ENCODE measurements at regions not wholly inside any gene's neighbourhood (a gene's known extent, or its start where the extent isn't known, plus 50 kb on each side); places are given as distances from the start of the nearest gene placed in this dataset.

DNA sequence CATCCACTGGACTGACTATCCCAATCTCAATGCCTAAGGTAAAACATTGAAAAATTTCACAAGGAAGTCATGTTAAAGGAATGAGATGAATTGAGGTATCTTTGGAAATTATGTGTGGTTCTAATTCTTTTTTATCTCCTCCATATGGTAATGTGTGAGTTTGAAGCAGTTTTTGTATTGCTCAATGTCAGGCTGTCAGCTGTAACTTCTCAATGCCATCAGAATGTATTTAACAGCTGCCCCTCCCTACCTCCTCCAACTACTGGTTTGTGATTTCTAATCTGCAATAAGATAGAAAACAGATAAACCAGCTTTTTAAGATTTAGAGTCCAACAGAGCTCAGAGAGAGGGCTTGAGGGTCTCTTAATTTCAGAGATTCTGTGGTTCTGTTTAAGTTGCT, 1005.8 kb upstream of the ADGRB3 start:
- TF ChIP-seq ZNF785 (CRISPR knock-in tag; IDR thresholded peaks at IDR 0.05) = no peak
- TF ChIP-seq, protein P1, sequence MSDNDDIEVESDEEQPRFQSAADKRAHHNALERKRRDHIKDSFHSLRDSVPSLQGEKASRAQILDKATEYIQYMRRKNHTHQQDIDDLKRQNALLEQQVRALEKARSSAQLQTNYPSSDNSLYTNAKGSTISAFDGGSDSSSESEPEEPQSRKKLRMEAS (CRISPR knock-in tag; IDR thresholded peaks at IDR 0.05) = no peak
- TF ChIP-seq, protein P2, sequence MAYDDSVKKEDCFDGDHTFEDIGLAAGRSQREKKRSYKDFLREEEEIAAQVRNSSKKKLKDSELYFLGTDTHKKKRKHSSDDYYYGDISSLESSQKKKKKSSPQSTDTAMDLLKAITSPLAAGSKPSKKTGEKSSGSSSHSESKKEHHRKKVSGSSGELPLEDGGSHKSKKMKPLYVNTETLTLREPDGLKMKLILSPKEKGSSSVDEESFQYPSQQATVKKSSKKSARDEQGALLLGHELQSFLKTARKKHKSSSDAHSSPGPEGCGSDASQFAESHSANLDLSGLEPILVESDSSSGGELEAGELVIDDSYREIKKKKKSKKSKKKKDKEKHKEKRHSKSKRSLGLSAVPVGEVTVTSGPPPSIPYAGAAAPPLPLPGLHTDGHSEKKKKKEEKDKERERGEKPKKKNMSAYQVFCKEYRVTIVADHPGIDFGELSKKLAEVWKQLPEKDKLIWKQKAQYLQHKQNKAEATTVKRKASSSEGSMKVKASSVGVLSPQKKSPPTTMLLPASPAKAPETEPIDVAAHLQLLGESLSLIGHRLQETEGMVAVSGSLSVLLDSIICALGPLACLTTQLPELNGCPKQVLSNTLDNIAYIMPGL (CRISPR knock-in tag; IDR thresholded peaks at IDR 0.05) = no peak

Measured in K562 (cell line).